ENCODE measurements at regions not wholly inside any gene's neighbourhood (a gene's known extent, or its start where the extent isn't known, plus 50 kb on each side); places are given as distances from the start of the nearest gene placed in this dataset.

DNA sequence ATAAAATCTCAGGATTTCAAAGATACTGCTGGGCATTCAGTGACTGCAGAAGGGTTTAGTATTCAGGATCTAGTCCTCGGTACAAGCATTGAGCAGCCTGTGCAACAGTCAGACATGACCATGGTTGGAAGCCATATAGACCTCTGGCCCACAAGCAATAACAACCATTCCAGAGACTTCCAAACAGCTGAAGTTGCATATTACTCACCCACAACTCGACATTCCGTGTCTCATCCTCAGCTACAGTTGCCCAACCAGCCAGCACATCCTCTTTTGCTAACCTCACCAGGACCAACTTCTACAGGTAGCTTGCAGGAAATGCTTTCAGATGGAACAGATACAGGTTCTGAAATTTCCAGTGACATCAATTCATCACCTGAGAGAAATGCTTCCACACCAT lies 156.8 kb downstream of the C11orf91 start:
- Mint-ChIP-seq H3K27ac (no peak overlapping the region), H3K4me1 (peaks cover 4% of the 10 kb centered on the region in 2 experiments; a peak in 1 of 4 replicates), H3K36me3 (ENCODE audit: insufficient read depth in 1 of 3, low read depth in 3 of 3) (no peaks in the 10 kb centered on the region; a peak in 1 of 7 replicates), H3K4me3 (no peak overlapping the region), H3K27me3 (ENCODE audit: low read depth) (peaks cover 1% of the 10 kb centered on the region; the same call in 1 of the 2 replicates), H3K9me3 (no peaks in the 10 kb centered on the region)
- DNase-seq = no peak
- TF ChIP-seq CTCF (conservative IDR thresholded peaks at IDR 0.05) = no peak
- WGBS (ENCODE audit: extremely low coverage, insufficient read length, low lambda C conversion rate) = no CpG with 5 or more reads among the region's 3 CpGs
- Histone ChIP-seq H3K9ac (ENCODE audit: extremely low read depth, insufficient read length, low read length) (no peak overlapping the region), H3K27ac (ENCODE audit: insufficient read length, low read depth, low read length) (no peak overlapping the region), H4K91ac (ENCODE audit: insufficient read length, low read depth, low read length) (no peak overlapping the region), H3K4ac (ENCODE audit: low read depth, low read length) (no peak overlapping the region), H2AK5ac (ENCODE audit: insufficient read length, low read length) (no peak overlapping the region), H3K23me2 (ENCODE audit: insufficient read length, low read depth, low read length, poor library complexity, severe bottlenecking) (no peaks in the 10 kb centered on the region), H3K9me3 (ENCODE audit: control insufficient read depth, low read depth, low read length) (no peaks in the 10 kb centered on the region), H3K27me3 (ENCODE audit: insufficient read depth, low read length) (no peaks in the 10 kb centered on the region), H2BK20ac (ENCODE audit: low read depth, low read length, poor library complexity, severe bottlenecking) (no peak overlapping the region), H4K20me1 (ENCODE audit: control insufficient read depth, insufficient read depth, insufficient read length) (no peaks in the 10 kb centered on the region), H3K4me1 (ENCODE audit: insufficient read depth, low read length) (no peaks in the 10 kb centered on the region), H2AFZ (ENCODE audit: low read length) (no peak overlapping the region), H2BK15ac (ENCODE audit: low read depth, low read length) (no peak overlapping the region), H2BK5ac (ENCODE audit: insufficient read length, low read length) (no peak overlapping the region), H3K4me2 (ENCODE audit: insufficient read depth, insufficient read length, low read length) (no peak overlapping the region), H3K56ac (ENCODE audit: insufficient read length, low read depth, low read length) (no peak overlapping the region), H3K18ac (ENCODE audit: insufficient read length, low read depth, low read length) (no peak overlapping the region), H2BK120ac (ENCODE audit: low read depth, low read length, poor library complexity, severe bottlenecking) (no peak overlapping the region), H2BK12ac (ENCODE audit: insufficient read length, low read depth, low read length) (no peak overlapping the region), H3K14ac (ENCODE audit: insufficient read depth, low read length) (no peak overlapping the region), H3K79me2 (ENCODE audit: insufficient read depth, low read length) (no peaks in the 10 kb centered on the region), H4K8ac (replicated peaks; ENCODE audit: insufficient read length, low read depth, low read length) (no peak overlapping the region), H4K5ac (ENCODE audit: insufficient read length, low read depth, low read length) (no peak overlapping the region), H3T11ph (ENCODE audit: low read length) (no peak overlapping the region), H3K79me1 (ENCODE audit: insufficient read depth, low read depth, low read length, poor library complexity, severe bottlenecking) (no peaks in the 10 kb centered on the region), H3K23ac (ENCODE audit: insufficient read length, low read depth, low read length) (no peak overlapping the region)
